Kidney epithelial cell (primary cell): ENCODE measurements at regions not wholly inside any gene's neighbourhood (a gene's known extent, or its start where the extent isn't known, plus 50 kb on each side); places are given as distances from the start of the nearest gene placed in this dataset.

Source experiments
- DNase-seq: peaks from one replicate; pipeline ENCODE4 v3.0.0-alpha.2; 2010; ENCODE audit warnings: low read depth
- H3K27me3 ChIP-seq: 2 replicates; pipeline ENCODE4 v1.6.0; 2011; ENCODE audit warnings: low read length; ENCODE audit not compliant: control insufficient read depth, insufficient read depth
- H3K36me3 ChIP-seq: 2 replicates; pipeline ENCODE4 v1.5.1; 2011; ENCODE audit warnings: low read length; ENCODE audit not compliant: control insufficient read depth, insufficient read depth
- H3K4me3 ChIP-seq: 2 replicates; pipeline ENCODE4 v1.5.1; 2011; ENCODE audit warnings: low read depth, mild to moderate bottlenecking, control low read depth, low read length
- TF ChIP-seq, protein P1 (sequence below): IDR thresholded peaks from 2 replicates; pipeline ENCODE4 v1.5.1; 2011; ENCODE audit warnings: mild to moderate bottlenecking, moderate library complexity, low read length, control low read depth, inconsistent platforms; ENCODE audit not compliant: insufficient read depth, poor library complexity, severe bottlenecking

DNA sequence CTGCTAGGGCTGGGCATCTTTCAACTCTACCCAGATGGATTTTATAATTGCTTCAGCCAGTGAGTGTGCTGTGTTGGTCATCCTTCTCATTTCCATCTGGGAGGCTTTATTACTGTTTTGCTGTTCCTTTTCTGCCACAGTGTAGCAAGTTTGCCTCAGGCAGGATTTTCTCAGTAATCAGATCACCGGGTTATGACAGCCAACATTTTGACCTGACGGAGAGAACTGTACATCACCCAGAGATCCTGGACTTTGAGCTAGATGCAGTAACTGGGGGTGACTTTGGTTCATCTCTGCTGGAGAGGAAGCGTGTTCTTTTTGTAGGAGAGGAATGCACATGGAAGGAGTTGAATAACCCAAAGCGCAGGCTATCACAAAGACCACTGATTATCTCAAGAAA is 111.8 kb upstream of the AGR3 start:
- no peaks in the 10 kb centered on the region for H3K27me3 ChIP-seq
- H3K36me3 ChIP-seq, result no peaks in the 10 kb centered on the region
- DNase-seq, result no peak
- no peak overlapping the region for H3K4me3 ChIP-seq
- TF ChIP-seq, protein P1, sequence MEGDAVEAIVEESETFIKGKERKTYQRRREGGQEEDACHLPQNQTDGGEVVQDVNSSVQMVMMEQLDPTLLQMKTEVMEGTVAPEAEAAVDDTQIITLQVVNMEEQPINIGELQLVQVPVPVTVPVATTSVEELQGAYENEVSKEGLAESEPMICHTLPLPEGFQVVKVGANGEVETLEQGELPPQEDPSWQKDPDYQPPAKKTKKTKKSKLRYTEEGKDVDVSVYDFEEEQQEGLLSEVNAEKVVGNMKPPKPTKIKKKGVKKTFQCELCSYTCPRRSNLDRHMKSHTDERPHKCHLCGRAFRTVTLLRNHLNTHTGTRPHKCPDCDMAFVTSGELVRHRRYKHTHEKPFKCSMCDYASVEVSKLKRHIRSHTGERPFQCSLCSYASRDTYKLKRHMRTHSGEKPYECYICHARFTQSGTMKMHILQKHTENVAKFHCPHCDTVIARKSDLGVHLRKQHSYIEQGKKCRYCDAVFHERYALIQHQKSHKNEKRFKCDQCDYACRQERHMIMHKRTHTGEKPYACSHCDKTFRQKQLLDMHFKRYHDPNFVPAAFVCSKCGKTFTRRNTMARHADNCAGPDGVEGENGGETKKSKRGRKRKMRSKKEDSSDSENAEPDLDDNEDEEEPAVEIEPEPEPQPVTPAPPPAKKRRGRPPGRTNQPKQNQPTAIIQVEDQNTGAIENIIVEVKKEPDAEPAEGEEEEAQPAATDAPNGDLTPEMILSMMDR, result no peak

- Histone ChIP-seq H3K4me3 (no peak overlapping the region), H3K27me3 (no peaks in the 10 kb centered on the region), H3K36me3 (no peaks in the 10 kb centered on the region)
- TF ChIP-seq, protein P1, result no peak
- DNase-seq, result no peak
Observed at GRCh38 chr7:16998481-16999051, 116.8 kb upstream of the AGR3 start.

GRCh38 chr7:16999541-17000267 is 117.9 kb upstream of the AGR3 start:
- TF ChIP-seq, protein P1, result no peak
- DNase-seq, result no peak
- Histone ChIP-seq H3K4me3 (no peak overlapping the region), H3K36me3 (no peaks in the 10 kb centered on the region), H3K27me3 (no peaks in the 10 kb centered on the region)

DNA sequence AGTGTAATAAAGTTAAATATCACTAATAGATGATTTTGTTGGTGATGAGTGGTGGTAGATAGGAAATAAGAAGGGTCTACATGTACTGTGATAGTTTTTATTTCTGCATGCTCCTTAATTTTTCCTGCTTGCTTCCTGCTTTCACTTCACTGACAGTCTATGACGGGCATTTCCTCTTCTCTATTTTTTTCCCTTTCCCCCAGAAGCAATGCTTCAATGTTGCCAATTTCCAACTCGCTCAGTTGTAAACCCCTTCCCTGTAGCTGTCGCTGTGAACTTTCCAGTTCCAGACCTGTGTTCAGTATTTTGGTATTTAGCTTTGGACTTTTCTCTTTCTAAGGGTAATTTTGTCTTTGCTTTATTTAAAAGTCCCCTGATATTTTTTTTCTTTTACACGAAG is 123.5 kb upstream of the AGR3 start:
- no peaks in the 10 kb centered on the region for H3K36me3 ChIP-seq
- TF ChIP-seq, protein P1, result no peak

DNA sequence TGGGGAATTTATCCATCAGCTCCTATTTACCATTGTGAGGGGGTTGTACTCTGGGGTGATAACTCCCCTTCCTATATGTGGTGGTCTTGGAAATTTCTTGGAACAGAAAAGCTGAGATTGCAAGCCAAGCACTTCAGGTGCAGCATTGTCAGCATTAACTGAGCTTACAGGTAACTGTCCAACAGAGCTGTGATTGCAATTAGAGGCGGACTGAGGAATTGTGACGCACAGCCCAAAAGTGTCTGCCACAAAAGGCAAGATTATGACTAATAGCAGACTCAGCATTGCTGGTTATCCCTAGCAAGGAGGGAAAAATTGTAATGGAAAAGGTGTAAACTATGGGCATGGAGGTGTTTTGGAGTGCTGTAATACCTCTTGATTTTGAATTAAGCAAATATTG is 126.1 kb upstream of the AGR3 start:
- no peaks in the 10 kb centered on the region for H3K36me3 ChIP-seq
- no peaks in the 10 kb centered on the region for H3K27me3 ChIP-seq
- no peak overlapping the region for H3K4me3 ChIP-seq
- no peak for DNase-seq
- TF ChIP-seq, protein P1, result no peak

More for the DNA sequence above, 123.5 kb upstream of the AGR3 start:
- no peak for DNase-seq
- Histone ChIP-seq H3K4me3 (no peak overlapping the region), H3K27me3 (no peaks in the 10 kb centered on the region)
